AG10803 (cell line): ENCODE measurements at regions not wholly inside any gene's neighbourhood (a gene's known extent, or its start where the extent isn't known, plus 50 kb on each side); places are given as distances from the start of the nearest gene placed in this dataset.
A peak's percentile ranks its signal among the peaks of the same experiment; 100 is the strongest.

Source experiments
- DNase-seq: peaks from one replicate; pipeline ENCODE4 v3.0.0; 2010; ENCODE audit warnings: low read depth
- H3K4me3 ChIP-seq: 2 replicates; pipeline ENCODE4 v1.5.1; 2011; ENCODE audit warnings: mild to moderate bottlenecking, low read length, control low read depth
- TF ChIP-seq, protein P1 (sequence below): conservative IDR thresholded peaks from 2 replicates; pipeline ENCODE4 v1.5.1; 2011; ENCODE audit warnings: mild to moderate bottlenecking, low read length, control low read depth, inconsistent platforms

DNA sequence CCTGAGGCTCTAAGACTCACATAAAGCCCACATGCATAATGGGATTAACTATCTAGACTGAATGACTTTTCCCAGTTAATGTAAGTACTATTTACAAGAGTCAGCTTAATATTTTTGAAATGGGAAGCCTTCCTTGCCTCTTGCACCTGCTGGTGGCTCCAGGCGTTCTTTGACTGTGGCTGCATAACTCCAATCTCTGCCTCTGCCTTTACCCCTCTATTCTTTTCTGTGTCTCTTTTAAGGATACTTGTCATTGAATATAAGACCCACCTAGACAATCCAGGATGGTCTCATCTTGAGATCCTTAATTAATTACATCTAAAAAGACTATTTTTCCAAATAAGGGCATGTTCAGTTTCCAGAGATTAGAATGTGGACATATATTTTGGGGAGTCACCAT is 66.9 kb upstream of the PCED1B start:
- H3K4me3 ChIP-seq, result no peak overlapping the region
- TF ChIP-seq, protein P1, sequence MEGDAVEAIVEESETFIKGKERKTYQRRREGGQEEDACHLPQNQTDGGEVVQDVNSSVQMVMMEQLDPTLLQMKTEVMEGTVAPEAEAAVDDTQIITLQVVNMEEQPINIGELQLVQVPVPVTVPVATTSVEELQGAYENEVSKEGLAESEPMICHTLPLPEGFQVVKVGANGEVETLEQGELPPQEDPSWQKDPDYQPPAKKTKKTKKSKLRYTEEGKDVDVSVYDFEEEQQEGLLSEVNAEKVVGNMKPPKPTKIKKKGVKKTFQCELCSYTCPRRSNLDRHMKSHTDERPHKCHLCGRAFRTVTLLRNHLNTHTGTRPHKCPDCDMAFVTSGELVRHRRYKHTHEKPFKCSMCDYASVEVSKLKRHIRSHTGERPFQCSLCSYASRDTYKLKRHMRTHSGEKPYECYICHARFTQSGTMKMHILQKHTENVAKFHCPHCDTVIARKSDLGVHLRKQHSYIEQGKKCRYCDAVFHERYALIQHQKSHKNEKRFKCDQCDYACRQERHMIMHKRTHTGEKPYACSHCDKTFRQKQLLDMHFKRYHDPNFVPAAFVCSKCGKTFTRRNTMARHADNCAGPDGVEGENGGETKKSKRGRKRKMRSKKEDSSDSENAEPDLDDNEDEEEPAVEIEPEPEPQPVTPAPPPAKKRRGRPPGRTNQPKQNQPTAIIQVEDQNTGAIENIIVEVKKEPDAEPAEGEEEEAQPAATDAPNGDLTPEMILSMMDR, result no peak
- DNase-seq, result no peak

DNA sequence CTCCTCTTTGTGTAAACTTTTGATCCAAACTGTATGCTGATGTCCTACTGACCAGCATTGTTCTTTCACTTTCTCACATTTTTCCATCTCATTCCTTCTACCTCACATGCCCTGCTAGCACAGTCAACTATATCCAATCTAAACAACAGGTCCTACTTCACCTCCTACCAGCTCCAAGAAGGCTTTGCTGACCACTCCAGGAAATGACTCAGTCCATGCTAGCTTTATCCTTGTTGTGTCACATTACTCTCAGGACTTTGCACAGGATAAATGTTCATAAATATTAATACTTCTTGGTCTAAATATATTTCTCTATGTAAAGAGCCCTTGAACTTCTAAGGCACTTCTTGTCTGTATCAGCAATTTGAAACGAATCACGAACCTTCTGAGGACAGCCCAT is 64.9 kb upstream of the PCED1B start:
- peak; percentile 73 for DNase-seq
- TF ChIP-seq, protein P1, result no peak
- no peak overlapping the region for H3K4me3 ChIP-seq

DNA sequence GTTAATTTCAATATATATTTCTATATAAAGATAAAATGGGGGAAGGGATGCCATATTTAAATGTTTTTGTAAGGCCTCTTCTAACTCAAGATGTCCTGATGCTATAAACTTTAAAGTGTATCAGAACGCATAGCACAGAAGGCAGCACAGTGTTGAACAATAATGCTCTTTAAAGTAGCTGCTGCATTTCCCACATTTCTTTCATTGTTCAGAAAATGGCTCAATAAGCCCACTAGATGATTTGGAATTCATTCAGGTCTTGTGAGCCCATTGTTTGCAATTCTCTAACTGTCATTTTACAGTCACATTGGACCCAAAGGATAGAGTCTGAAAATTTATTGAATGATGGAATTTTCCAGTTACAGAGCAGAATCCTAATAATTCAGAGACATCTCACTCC is 64.0 kb upstream of the PCED1B start:
- TF ChIP-seq, protein P1, result no peak
- no peak for DNase-seq
- no peak overlapping the region for H3K4me3 ChIP-seq

DNA sequence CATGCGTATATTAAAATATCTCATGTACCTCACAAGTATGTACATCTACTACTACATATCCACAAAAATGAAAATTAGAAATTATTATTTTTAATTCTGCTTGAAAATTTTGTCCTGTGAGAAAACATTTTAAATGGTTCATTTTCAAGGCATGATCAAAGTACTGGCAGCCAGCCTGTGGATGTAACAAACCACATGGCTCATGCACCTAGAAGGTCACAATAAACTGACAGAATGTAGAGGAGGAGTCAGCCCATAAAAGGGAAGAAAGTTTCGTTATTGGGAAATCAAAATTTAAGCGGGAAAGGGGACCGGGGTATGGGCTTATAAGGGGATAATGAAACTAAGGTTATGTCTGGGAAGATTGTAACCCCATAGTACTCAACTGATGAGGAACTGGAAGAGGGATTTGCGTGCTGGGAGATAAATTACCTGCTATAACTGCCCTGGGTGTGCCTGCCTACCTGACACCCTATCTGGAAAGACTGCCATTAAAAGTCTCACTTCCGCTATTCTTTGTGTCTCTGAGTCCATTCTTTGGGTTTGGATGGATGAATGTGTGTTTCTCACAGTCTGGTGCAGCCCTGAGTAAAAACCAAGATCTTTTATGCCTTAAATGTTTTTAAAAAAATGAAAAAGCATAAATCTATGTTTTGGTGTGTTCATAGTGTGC is 62.2 kb upstream of the PCED1B start:
- H3K4me3 ChIP-seq, result no peak overlapping the region
- no peak for DNase-seq
- TF ChIP-seq, protein P1, result no peak

DNA sequence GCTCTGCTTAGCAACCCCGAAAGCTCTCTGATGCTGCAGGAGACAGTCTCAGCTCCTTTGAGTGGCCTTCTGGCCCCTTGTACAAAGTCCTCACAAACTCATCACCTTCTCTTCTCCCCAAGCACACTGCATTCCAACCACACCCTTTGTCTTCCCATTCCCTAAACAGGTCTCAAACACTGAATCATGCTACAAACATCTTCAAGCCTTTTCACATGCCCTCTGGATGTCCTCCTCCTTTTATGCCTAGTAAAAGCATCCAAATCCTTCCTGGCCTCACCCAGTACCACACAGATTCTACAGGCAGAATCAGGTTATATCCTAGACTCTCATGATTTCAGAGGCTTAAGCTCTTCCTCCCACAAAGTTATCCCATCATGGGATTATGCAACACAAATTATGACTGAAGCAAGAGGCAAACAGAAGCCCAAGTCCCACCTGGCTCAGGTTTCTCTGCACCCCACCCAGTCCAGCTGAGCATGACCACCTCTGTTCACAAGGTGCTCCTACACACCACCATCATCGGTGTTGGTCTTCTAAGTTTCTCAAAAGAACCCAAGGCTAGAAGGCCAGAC is 61.4 kb upstream of the PCED1B start:
- H3K4me3 ChIP-seq, result no peak overlapping the region
- peak; percentile 77 for DNase-seq
- TF ChIP-seq, protein P1, result no peak

DNA sequence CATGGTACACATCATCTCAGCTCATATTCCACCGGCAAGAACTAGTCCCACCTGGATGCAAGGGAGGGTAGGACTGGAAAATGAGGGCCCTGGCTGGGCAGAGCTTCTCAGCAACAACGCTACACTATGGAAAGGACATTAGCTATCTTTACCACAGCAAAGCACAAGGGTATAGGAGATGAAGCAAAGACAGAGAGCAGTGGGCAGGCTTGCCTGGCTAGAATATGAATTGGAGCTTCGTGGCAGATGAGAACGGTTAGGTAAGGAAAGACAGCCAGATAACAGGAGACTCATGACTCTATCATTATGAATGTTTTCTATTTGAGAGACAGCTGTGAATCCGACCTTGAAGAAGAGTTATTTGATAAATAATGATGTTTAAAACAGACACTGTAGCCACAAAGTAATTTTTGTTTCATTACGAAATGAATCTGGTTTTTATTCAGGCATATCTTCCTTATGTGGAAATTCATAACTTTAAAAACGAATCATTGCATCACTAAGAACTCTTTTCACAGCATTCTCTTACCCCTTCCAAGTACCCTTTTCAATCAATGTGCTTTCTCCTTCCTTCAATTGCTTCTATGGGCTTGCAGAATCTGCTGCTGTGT is 59.1 kb upstream of the PCED1B start:
- no peak overlapping the region for H3K4me3 ChIP-seq
- TF ChIP-seq, protein P1, result no peak
- peak; percentile 50 for DNase-seq

DNA sequence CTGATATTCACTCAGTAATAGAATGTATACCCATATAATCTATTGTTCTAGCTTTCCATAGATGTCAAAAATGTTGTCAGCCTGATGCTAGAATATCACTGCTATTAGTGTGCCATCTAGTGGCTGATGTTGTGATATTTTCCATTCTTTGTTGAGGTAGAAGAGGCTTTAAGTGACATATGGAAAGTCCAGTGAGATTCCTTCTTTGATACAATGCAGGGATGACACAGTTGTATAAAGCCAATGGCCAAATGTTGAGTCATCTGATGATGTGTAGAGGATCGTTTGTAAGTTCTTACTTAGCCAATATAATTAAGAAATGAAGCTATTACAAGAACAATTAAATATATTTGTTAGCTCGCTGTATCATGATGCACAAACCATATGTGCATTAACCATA is 58.1 kb upstream of the PCED1B start:
- TF ChIP-seq, protein P1, result peak; percentile 74
- peak; percentile 89 for DNase-seq

More for the DNA sequence above, 58.1 kb upstream of the PCED1B start:
- H3K4me3 ChIP-seq, result no peak overlapping the region
